CD4-positive, alpha-beta T cell treated with Interferon alpha-2 for 1 hour (primary cell): ENCODE measurements at regions not wholly inside any gene's neighbourhood (a gene's known extent, or its start where the extent isn't known, plus 50 kb on each side); places are given as distances from the start of the nearest gene placed in this dataset.
"Not testable (repeated sequence)": the region's sequence is repeated elsewhere in the genome, so short reads cannot be mapped to it uniquely, and the experiment has no call there.

Experiments
- DNase-seq, 2 donors: peaks; one replicate each; pipeline ENCODE4 v3.0.0-alpha.2; 2020 to 2022

- no peak for DNase-seq
These were observed 165.7 kb upstream of the MAGI2 start for GRCh38 chr7:79619216-79619615.

- no peak for DNase-seq
These were observed 162.6 kb upstream of the MAGI2 start for GRCh38 chr7:79615871-79616640.

DNA sequence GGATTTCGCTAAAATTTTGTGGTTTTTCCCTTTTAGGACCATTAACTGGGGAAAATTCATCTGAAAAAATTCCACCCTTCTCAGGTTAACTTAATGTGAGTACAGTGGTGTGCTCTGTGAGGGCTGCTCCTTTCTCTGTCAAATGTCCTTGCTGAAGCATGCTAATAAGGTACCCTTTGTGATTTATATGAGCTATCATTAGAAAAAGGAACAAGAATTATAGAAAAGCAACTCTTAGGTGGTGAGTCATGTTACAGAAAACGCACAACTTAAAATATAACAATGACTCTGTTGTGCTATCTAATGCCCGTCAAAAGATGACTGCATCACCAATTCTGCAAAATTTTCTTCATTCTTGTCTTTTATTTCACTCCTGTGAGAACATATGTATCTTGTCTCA, 162.0 kb upstream of the MAGI2 start:
- DNase-seq: no peak

- DNase-seq: no peak
These were observed 159.4 kb upstream of the MAGI2 start for GRCh38 chr7:79612903-79613302.

GRCh38 chr7:79612022-79612421, 158.6 kb upstream of the MAGI2 start:
- no peak for DNase-seq

GRCh38 chr7:79610748-79611304, 157.4 kb upstream of the MAGI2 start:
- DNase-seq: no peak

GRCh38 chr7:79610313-79610712, 156.8 kb upstream of the MAGI2 start:
- no peak for DNase-seq

DNA sequence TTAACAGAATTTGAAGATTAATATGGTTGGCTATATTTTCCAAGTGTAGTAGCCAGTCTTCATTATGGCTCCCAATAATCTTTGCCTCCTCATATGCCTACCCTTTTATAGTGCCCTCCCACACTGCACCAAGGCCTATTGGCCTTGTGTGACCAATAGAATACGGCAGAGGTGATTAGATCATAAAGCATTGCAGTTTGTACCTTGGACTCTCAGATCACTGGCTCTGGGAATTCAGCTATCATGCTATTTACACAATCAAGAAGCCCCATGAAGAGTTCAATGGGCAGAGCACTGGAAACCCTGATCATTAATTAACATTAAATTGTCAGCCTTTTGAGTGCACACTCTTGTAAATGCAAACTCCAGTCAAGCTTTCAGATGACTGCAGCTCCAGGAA, 154.5 kb upstream of the MAGI2 start:
- no peak for DNase-seq

GRCh38 chr7:79604841-79605240, 151.4 kb upstream of the MAGI2 start:
- no peak for DNase-seq

GRCh38 chr7:79598351-79598750, 144.9 kb upstream of the MAGI2 start:
- DNase-seq: no peak

DNA sequence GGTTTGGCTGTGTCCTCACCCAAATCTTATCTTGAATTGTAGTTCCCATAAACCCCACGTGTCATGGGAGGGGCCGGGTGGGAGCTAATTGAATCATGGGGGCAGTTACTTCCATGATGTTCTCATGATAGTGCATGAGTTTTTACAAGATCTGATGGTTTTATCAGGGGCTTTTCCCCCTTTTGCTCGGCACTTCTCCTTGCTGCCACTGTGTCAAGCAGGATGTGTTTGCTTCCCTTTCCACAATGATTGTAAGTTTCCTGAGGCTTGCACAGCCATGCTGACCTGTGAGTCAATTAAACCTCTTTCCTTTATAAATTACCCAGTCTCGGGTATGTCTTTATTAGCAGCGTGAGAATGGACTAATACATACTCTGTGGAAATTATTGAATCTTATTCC, 141.2 kb upstream of the MAGI2 start:
- not testable (repeated sequence) for DNase-seq

- DNase-seq: no peak
These were observed 140.4 kb upstream of the MAGI2 start for GRCh38 chr7:79593866-79594301.

DNA sequence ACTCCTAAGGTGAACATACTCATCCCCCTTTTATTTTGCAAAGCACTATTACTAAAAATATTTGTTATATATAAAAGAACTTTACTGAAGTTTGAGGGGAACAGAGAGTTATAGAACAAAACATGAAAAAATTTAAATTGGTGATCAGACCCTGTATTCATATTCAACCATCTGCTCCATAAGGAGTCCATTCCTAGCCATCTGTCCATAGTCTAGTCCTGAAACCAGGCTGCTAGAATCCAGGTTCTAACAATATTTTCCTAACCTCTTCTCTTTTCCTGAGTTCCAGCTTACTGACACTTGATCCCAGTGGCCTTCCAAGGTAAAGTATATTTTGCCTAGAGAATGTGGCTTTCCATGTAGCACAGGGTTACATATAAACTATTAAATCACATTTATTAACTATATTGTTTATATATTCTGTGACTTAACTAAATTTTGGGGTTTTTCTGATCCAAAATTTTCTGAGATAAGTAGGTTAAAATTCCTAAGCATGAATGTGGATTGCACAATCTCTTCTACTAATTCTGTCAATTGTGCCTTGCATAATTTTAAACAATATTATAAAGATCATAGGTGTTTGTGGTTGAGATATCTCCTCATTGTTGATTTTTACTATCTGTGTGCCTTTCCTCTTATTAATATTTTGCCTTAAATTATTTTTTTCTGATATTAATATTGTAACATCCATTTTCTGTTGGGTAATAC, 137.6 kb upstream of the MAGI2 start:
- DNase-seq: no peak

DNA sequence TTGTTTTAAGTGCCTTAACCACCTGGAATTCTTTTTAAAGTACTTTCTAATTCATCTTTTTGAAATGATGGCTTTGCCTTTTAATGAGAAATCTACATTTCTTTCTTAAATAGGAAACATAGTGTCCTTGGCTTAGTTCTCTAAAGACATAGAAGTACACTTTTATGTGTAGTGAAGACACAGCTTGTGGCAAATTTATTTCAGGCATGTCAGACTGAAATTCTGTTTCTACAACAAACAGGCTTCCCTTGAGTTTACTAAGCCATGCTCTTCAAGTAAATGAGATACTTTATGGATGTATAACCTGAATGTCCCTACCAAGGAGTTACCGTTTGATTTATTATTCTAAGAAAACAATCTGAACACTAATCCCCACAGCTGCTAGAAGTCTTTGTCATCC, 136.9 kb upstream of the MAGI2 start:
- DNase-seq: no peak

- DNase-seq: no peak
These were observed 117.4 kb upstream of the MAGI2 start for GRCh38 chr7:79570903-79571302.

- DNase-seq: no peak
These were observed 110.5 kb upstream of the MAGI2 start for GRCh38 chr7:79563821-79564522.

GRCh38 chr7:79555571-79555970, 102.1 kb upstream of the MAGI2 start:
- DNase-seq: no peak

- DNase-seq: no peak
These were observed 100.5 kb upstream of the MAGI2 start for GRCh38 chr7:79553811-79554555.

- no peak for DNase-seq
These were observed 99.0 kb upstream of the MAGI2 start for GRCh38 chr7:79552463-79552862.

GRCh38 chr7:79548727-79549126, 95.3 kb upstream of the MAGI2 start:
- DNase-seq: no peak

- no peak for DNase-seq
These were observed 93.7 kb upstream of the MAGI2 start for GRCh38 chr7:79547132-79547531.

- DNase-seq: no peak
These were observed 87.1 kb upstream of the MAGI2 start for GRCh38 chr7:79540592-79540991.

DNA sequence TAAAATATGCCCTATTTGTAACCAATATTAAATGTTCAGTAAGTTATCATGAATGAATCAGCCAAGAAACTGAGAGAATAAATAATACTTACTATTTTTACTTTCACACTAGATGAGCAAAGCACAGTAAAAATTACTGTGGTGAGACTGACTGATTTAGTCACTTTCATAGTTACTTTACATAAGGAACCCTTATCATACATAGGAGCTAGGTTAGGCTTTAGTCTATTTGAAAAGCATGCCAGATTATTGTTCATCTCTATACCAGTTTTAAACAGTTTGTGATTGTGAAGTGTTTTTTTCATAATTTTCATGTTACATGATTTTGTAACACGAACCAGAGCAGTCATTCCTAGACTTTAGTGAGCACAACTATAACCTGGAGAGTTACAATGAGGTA, 80.7 kb upstream of the MAGI2 start:
- no peak for DNase-seq
